MG63 (cell line): ENCODE measurements at regions not wholly inside any gene's neighbourhood (a gene's known extent, or its start where the extent isn't known, plus 50 kb on each side); places are given as distances from the start of the nearest gene placed in this dataset.

Experiments used
- DNase-seq: peaks from one replicate; pipeline ENCODE4 v3.0.0-alpha.2; 2020
- H3K27me3 ChIP-seq: fragments of 250-450 bp; sonication (Bioruptor Pico); 2 replicates; pipeline ENCODE4 v1.5.1; 2020; ENCODE audit warnings: mild to moderate bottlenecking, moderate library complexity
- H3K36me3 ChIP-seq: fragments of 250-450 bp; sonication (Bioruptor Pico); 2 replicates; pipeline ENCODE4 v1.5.1; 2020; ENCODE audit warnings: mild to moderate bottlenecking, moderate library complexity
- H3K4me3 ChIP-seq: fragments of 250-450 bp; sonication (Bioruptor Pico); 2 replicates; pipeline ENCODE4 v1.5.1; 2020; ENCODE audit warnings: mild to moderate bottlenecking, moderate library complexity
- H3K9me3 ChIP-seq: fragments of 250-450 bp; sonication (Bioruptor Pico); 2 replicates; pipeline ENCODE4 v1.5.1; 2020; ENCODE audit warnings: mild to moderate bottlenecking, moderate library complexity

DNA sequence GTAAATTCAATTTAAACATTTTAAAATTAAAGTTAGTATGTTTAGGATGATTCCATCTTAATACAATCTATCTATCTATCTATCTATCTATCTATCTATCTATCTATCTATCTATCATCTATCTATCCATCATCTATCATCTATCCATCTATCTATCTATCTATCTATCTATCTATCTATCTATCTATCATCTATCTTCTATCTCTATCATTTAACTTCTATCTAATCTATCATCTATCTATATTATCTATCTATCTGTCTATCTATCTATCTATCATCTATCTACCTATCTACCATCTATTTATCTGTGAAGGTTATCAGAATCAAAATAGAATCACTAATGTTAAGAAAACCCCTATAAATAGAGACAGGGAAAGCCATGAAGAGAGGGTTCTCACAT, 78.3 kb downstream of the RAMP3 start:
- DNase-seq = no peak
- no peaks in the 10 kb centered on the region; the same call in none of the 2 replicates for H3K27me3 ChIP-seq
- H3K36me3 ChIP-seq = no peaks in the 10 kb centered on the region
- no peak overlapping the region for H3K4me3 ChIP-seq
- no peaks in the 10 kb centered on the region for H3K9me3 ChIP-seq

- Histone ChIP-seq H3K9me3 (no peaks in the 10 kb centered on the region), H3K27me3 (no peaks in the 10 kb centered on the region; the same call in none of the 2 replicates), H3K36me3 (no peaks in the 10 kb centered on the region)
These were observed 79.1 kb downstream of the RAMP3 start for GRCh38 chr7:45236666-45237065.

DNA sequence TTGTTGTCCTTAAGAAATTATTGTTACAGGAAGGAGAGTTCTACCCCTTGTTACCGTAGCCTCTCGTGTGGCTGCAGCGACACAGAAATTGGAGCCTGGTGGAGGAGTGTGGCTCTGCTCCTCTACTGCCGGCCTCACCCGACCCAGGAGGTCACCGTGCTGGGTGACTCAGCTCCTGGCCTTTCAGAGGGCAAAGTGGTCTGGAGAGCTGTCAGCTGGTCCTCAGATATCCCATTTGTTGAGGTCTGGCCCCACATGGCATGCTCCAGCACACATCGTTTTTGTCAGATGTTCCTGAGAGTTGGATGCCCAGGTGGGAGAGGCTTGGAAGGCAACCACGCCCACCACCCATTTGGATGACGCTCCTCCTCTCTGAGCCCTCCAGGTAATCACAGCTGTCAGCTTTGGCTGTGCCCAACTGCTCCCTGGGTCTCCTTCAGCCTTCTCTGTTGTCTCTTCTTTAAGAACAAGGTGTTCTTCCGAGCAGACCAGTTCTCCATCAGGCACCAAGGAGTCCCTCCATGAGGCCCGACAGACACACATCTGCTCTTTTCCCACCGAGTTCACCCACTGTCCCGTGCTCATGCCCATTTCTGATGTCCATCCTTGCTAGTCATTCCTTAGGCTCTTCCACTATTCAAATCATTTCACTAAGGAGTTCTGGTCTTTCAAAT, 80.3 kb downstream of the RAMP3 start:
- no peaks in the 10 kb centered on the region; the same call in none of the 2 replicates for H3K27me3 ChIP-seq
- no peaks in the 10 kb centered on the region for H3K9me3 ChIP-seq
- DNase-seq = no peak
- no peak overlapping the region for H3K4me3 ChIP-seq
- H3K36me3 ChIP-seq = no peaks in the 10 kb centered on the region

More at GRCh38 chr7:45236666-45237065, 79.1 kb downstream of the RAMP3 start:
- no peak for DNase-seq
- H3K4me3 ChIP-seq = no peak overlapping the region

- Histone ChIP-seq H3K27me3 (no peaks in the 10 kb centered on the region; the same call in none of the 2 replicates), H3K36me3 (no peaks in the 10 kb centered on the region), H3K4me3 (no peak overlapping the region), H3K9me3 (no peaks in the 10 kb centered on the region)
- DNase-seq = no peak
These were observed 81.2 kb downstream of the RAMP3 start for GRCh38 chr7:45238806-45239205.

- Histone ChIP-seq H3K9me3 (no peaks in the 10 kb centered on the region), H3K27me3 (no peaks in the 10 kb centered on the region; the same call in 1 of the 2 replicates), H3K36me3 (no peaks in the 10 kb centered on the region), H3K4me3 (no peak overlapping the region)
- peak; percentile 84 for DNase-seq
These were observed 81.9 kb downstream of the RAMP3 start for GRCh38 chr7:45239486-45239885.

- H3K36me3 ChIP-seq = no peaks in the 10 kb centered on the region
- no peaks in the 10 kb centered on the region for H3K27me3 ChIP-seq
- no peak for DNase-seq
- H3K4me3 ChIP-seq = no peak overlapping the region
- no peaks in the 10 kb centered on the region for H3K9me3 ChIP-seq
These were observed 82.7 kb downstream of the RAMP3 start for GRCh38 chr7:45240273-45240771.

DNA sequence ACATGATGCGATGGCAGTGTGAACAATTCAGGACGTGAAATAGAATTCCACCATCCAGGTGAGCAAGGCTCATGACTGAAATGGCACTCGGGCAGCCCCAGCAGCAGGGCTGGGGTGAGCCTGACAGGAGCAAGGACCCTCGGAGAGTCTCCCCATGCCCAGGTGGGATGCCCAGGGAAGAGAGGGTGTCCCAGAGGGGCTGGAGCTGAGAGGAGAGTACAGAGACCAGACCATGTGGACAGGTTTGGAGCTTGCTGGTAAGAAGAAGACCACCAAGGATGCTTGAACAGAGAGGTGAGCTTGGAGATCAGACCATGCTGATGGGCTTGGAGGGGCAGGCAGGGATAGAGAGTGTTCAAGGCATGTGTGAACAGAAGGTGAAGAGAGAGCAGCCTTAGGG, 83.3 kb downstream of the RAMP3 start:
- Histone ChIP-seq H3K4me3 (no peak overlapping the region), H3K9me3 (no peaks in the 10 kb centered on the region), H3K36me3 (no peaks in the 10 kb centered on the region), H3K27me3 (no peaks in the 10 kb centered on the region)
- no peak for DNase-seq

DNA sequence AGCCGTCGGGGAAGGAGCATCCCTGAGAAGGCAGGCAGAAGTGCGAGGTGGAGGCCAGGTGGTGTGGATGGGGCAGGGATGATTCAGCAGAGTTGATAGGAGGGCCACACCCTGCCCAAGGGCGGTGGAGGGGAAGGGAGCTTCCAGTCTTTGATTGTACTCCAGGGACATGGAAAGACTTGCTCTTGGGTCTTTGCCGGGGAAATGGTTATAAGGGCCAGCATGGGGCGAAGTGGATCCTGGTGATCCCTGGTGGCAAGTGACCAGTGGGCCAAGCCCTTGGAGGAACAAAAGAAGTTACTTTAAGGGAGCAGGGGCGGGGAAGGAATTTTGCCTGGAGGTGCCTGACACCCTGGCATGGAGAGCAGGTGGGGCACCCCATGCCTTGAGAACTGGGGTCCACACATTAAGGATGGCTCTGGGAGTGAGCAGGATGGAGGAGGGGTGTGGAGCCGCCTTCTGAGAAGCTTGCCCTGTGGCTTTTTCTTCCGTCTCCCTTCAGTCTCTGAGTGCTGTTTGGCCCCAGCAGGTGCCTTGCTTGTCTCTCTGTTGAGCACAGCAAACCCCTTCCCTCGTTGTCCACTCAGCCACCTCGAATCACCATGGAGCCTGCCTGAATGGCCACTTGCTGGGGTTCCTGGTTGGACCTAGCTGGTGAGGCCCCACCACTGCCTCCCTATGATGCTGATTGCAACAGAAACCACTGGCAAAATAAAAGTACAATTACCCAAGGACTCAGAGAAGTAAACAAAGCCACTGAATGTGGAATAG, 83.9 kb downstream of the RAMP3 start:
- H3K4me3 ChIP-seq = no peak overlapping the region
- H3K27me3 ChIP-seq = 0 out of 2 replicates have a peak, but pooled peaks cover 3% of the 10 kb centered on the region
- no peak for DNase-seq
- H3K36me3 ChIP-seq = no peaks in the 10 kb centered on the region
- H3K9me3 ChIP-seq = no peaks in the 10 kb centered on the region

DNA sequence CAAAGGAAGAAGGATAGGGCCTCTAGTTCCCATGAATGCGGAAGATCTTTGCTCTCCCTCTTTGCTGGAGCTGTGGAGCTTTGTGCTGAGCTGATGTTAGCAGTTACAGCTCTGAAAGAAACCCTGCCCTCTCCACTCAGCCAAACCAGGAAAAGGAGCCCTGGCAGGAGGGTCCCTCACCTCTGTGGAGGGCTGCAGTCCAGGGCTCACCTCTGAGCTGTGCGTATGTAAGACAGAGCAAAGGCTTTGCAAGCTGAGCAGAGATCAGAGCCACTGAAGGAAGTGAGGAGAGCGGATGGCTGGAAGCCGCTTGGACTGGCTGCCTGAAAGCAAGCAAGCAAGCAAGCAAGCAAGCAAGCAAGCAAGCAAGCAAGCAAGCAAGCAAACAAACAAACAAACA, 84.7 kb downstream of the RAMP3 start:
- Histone ChIP-seq H3K9me3 (no peaks in the 10 kb centered on the region), H3K36me3 (no peaks in the 10 kb centered on the region), H3K27me3 (0 out of 2 replicates have a peak, but pooled peaks cover 6% of the 10 kb centered on the region), H3K4me3 (no peak overlapping the region)
- no peak for DNase-seq

- Histone ChIP-seq H3K36me3 (no peaks in the 10 kb centered on the region), H3K4me3 (no peak overlapping the region), H3K9me3 (no peaks in the 10 kb centered on the region; the same call in 1 of the 2 replicates), H3K27me3 (0 out of 2 replicates have a peak, but pooled peaks cover 8% of the 10 kb centered on the region)
- DNase-seq = no peak
These were observed 85.1 kb downstream of the RAMP3 start for GRCh38 chr7:45242698-45243097.

GRCh38 chr7:45244981-45245380, 87.4 kb downstream of the RAMP3 start:
- Histone ChIP-seq H3K9me3 (no peaks in the 10 kb centered on the region; the same call in 1 of the 2 replicates), H3K4me3 (no peak overlapping the region), H3K36me3 (no peaks in the 10 kb centered on the region), H3K27me3 (0 out of 2 replicates have a peak, but pooled peaks cover 8% of the 10 kb centered on the region)
- DNase-seq = no peak

DNA sequence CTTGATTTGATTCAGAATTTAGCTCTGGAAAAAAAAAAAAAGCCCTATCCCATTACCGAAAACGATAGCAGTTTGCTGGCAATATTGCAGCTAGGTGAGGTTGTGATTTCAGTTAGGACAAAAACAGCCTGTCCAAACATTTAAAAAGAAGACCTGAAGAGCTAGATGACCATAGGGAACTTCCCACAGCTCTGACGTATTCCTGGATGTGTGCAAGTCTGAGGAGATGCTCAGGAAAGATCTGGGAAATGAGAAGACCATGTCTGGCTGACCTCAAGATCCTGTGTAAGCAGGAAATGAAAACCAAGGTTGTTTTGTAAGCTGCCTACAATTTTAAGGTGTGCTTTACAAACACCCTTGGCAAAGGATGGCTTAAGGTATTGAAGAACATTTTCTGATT, 88.7 kb downstream of the RAMP3 start:
- Histone ChIP-seq H3K9me3 (no peaks in the 10 kb centered on the region; the same call in 1 of the 2 replicates), H3K36me3 (no peaks in the 10 kb centered on the region), H3K27me3 (0 out of 2 replicates have a peak, but pooled peaks cover 8% of the 10 kb centered on the region), H3K4me3 (no peak overlapping the region)
- DNase-seq = no peak

DNA sequence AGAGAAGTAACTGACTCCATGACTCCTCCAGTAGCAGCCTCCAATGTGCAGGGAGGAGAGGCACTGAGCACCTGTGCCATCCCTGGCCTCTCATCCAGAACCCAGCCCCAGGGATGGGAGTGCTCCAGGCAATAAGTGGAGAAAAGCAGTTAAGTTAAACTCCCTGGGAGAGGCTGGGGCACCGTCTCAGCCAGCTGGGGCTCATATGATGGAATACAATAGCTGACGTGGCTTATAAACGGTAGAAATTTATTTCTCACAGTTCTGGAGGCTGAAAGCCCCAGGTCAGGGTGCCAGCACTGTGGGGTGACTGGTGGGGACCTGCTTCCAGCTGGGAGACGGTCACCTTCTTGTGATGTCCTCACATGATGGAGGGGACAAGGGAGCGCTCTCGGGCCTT, 94.7 kb downstream of the RAMP3 start:
- no peaks in the 10 kb centered on the region for H3K36me3 ChIP-seq
- no peaks in the 10 kb centered on the region; the same call in 1 of the 2 replicates for H3K9me3 ChIP-seq
- H3K27me3 ChIP-seq = 0 out of 2 replicates have a peak, but pooled peaks cover 2% of the 10 kb centered on the region
- no peak overlapping the region for H3K4me3 ChIP-seq
- DNase-seq = no peak

DNA sequence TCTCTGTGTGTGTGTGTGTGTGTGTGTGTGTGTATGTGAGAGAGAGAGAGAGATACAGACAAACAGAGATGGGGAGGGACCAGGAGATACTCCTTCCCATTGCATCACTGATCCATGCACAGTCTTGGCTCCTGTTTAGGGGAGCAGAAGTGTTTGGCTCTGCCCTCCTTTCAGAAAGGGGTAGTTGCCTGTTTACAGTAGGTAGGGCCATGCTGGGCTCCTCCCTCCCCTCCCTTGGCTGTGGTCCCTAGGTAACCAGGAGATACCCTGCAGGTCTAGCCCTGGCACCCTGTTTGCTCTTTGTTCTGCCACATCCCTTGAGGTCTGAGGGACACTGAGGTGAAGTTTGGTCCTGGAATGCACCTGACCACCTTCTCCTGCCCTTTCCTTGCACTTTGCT, 95.3 kb downstream of the RAMP3 start:
- Histone ChIP-seq H3K4me3 (no peak overlapping the region), H3K9me3 (no peaks in the 10 kb centered on the region; the same call in 1 of the 2 replicates), H3K27me3 (no peaks in the 10 kb centered on the region), H3K36me3 (no peaks in the 10 kb centered on the region)
- DNase-seq = no peak

GRCh38 chr7:45253368-45253767, 95.8 kb downstream of the RAMP3 start:
- Histone ChIP-seq H3K27me3 (no peaks in the 10 kb centered on the region), H3K9me3 (no peaks in the 10 kb centered on the region), H3K4me3 (no peak overlapping the region), H3K36me3 (no peaks in the 10 kb centered on the region)
- no peak for DNase-seq

DNA sequence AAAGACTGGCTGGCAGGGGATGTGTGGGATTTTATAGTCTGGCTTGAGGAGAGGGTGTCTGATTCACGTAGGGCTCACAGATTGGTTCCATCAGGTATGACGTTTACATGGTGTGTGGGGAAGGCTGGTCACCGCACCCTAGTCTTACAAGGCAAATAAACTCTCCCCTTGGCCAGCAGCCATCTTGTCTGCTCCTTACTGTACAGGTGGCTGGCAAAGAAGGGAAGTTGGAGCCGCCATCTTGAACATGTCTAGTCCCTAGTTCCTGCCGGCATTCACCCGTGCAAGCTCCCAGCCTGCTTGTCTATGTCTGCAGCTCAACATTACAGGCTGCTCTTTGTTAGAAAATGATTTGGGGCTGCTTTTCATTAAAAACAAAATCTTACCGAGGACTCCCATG, 97.6 kb downstream of the RAMP3 start:
- no peak for DNase-seq
- Histone ChIP-seq H3K9me3 (no peaks in the 10 kb centered on the region), H3K36me3 (no peaks in the 10 kb centered on the region), H3K27me3 (no peaks in the 10 kb centered on the region), H3K4me3 (no peak overlapping the region)

DNA sequence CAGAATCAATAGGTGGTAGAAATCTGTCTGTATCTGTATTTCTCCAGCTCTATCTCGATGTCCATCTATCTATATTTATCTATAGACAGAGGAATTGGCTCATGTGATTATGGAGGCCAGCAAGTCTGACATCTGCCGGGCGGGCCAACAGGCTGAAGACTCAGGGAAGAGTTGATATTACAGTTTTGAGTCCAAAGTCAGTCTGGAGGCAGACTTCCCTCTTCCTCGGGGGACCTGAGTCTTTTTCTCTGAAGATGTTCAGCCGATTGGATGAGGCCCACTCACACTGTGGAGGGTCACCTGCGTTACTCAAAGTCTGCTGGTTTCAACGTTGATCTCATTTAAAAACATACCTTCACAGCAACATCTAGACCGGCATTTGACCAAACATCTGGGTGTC, 98.7 kb downstream of the RAMP3 start:
- no peak for DNase-seq
- no peaks in the 10 kb centered on the region for H3K9me3 ChIP-seq

More for the DNA sequence above, 98.7 kb downstream of the RAMP3 start:
- Histone ChIP-seq H3K36me3 (no peaks in the 10 kb centered on the region), H3K4me3 (no peak overlapping the region), H3K27me3 (no peaks in the 10 kb centered on the region)
